GM21825 (cell line): ENCODE measurements at regions not wholly inside any gene's neighbourhood (a gene's known extent, or its start where the extent isn't known, plus 50 kb on each side); places are given as distances from the start of the nearest gene placed in this dataset.

ENCODE experiments used
- ATAC-seq: cut with Tn5 transposase; IDR thresholded peaks from one replicate; pipeline ENCODE4 v1.9.1; 2021; ENCODE audit warnings: mild to moderate bottlenecking, moderate library complexity; ENCODE audit not compliant: unreplicated experiment

DNA sequence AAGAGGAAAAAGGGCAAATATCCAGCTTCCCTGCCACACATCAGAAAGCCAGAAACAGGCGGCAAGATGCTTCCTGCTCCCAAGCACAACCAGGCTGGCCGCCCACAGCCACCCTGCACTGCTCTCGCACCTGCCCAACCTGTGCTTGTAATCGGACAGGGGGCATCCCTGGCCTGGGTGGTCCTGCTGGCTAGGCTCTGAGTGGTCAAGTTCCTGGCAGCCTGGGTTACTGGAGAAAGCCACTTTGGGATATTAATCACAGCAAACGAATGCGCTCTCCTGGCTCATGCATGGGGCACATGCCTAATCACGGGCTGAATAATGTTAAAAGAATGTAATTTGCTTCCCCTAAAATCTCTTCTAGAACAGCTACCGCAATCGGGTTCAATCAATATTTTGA, 442.4 kb downstream of the MCTP2 start:
- ATAC-seq, result no peak

DNA sequence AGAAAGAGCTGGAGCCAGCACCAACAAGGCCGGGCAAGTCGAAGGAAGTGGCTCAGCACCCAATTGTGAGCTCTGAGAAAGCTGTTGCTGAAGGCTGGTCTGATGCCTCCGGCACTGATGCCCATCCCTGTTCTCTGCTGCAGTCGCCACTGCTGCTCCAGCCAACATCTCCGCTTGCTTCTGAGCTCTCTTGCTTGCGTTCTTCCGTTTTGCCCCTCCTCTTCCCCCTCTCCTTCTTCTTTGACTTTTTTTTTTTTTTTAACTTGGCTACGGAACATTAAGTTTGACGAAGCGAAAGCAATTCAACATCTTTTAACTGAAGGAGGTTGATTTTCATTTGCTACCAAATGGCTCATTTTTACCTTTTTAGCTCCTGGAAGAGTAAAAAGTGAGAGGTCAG, 442.9 kb downstream of the MCTP2 start:
- no peak for ATAC-seq

DNA sequence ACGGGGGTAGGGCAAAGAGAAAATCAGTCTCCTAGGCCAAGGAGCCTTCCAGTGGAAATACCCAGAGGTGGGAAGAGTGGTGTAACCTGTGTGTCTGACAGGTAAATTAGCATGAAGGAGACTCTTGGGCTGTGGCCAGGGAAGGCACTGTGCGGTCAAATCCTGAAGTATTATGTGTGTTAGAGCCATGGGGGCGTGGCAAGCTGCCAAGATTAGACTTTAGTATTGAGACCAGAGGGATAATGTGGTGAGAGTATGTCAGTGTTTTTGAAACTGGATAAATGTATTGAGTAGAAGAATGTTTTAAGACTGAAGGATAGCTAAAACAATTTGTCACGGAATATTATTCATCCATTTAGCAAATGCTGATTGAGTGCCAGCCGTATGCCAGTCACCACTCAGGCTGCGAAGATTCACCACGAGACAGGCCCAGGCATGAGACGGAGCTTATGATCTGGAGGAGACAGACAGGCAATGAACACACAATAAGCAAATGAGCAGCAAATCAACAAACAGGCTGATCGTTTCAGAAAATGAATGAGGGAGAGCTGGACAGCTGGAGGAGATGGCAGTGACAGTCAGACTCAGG, 445.9 kb downstream of the MCTP2 start:
- no peak for ATAC-seq

DNA sequence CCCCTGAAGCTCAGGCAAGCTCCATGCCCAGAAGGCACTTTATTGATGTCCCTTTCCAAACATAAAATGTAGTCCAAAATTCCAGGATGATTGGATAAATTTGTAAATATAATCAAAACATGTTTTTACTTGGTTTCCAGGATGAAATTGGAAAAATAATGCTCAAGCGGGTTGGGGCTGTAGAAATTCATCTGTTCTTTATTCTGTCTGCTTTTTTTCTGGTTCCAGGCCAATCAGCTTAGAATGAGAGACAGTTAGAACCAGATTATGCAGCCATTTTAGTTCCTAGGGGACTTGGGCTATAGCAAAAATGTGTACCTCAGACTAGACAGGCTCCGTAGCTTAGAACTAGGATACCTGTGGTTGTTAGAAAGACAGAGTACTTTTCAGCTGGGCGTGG, 450.8 kb downstream of the MCTP2 start:
- no peak for ATAC-seq

DNA sequence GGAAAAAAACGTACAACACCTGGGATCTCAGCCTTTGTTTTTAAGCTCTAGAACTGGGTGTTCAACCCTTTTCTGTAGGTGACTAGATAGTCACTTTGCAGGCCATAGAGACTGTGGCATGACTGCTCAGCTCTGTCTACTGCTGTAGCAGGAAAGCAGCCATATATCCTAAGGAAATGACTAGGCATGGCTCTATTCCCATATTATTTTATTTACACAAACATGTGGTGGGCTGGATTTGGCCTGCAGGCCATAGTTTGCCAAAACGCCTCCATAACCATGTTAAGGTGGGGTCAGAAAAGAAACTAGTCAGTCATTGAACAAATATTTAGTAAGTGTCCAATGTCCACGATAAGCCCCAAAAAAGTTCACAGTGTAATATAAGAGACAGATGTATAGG, 452.5 kb downstream of the MCTP2 start:
- no peak for ATAC-seq

DNA sequence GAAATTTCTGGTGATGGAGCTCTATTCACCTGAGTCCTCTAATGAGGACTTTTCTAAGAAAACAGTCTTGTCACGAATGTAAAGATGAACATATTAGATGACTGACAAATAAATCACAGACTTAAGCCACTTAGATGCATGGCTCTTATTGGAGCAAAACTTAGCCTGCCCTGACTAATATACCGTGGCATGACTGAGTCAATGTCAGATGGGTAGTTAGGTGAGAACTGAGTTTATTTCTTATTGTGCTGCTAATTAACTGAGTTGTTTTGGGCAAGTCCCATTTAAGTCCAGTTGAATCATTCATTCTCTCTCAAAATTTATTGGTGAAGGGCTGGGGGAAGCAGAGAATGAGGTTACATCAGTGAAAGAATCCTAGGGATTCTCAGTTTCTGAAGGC, 459.8 kb downstream of the MCTP2 start:
- ATAC-seq, result no peak

DNA sequence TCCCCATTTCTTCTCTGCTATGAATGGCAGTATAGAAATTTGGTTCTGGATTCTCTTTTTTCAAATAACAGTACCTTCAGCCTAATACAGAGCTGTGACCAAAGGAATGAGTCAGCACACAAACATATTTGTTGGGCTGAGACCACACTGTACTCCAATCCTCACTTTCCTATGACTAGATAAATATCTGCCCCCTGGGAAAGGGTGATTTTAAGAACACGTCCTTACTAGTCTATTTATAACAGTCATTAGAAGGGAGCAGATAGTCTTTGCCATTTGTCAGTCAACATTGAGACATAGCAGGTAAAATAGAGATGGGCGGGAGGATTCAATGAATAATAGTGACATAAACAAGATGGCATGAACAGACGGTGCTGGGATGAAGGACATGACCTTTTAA, 461.3 kb downstream of the MCTP2 start:
- ATAC-seq, result no peak

DNA sequence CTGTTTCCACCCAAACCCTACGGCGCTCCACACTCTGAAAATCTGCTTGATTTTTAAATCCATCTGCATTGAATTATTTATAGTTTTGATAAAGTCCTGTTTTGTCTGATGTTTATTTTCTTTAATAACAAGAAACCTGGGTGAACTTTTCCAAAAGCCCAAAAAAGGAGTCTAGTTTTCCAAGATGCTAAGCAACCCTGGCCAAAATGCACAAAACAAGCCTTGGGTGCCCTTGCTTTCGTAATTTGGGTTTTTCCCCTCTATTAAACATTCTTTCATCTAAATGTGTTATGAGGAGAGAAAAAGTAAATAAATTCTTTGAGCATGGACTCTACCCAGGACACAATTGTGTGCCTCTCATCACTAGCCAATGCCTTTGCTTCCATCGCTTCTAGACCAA, 468.9 kb downstream of the MCTP2 start:
- ATAC-seq, result no peak

DNA sequence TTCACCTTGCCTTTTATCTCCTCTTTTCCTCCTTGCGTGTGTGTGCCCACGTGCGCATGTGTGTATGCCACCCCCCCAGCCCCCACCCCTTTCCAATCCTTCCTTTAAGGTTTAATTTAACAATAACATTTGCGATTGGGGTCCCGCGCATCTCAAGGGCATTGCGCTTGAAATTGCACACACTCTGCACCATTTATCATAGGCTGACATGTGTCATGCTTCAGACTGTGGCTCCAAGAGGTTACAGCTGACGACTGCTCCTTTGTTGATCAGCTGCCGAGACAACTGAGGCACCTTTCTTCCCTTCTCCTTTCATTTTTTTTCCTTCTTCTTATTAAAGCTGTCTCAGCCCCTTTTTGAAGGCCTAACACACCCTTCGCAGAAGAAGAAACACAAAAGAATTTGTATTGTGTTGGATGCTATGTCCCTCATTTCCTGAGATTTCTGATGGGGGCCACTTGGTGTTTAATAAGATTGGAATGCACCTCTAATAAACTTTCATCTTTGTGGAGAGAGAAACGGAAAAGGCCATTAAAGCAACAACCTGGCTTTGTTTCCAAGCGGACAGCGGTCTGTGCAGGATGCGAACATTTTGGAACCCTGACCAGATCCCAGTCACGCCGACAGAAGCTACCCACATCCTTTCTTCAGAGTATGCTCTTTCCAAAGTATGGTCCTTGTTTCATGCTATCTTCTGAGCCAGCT, 470.1 kb downstream of the MCTP2 start:
- no peak for ATAC-seq

DNA sequence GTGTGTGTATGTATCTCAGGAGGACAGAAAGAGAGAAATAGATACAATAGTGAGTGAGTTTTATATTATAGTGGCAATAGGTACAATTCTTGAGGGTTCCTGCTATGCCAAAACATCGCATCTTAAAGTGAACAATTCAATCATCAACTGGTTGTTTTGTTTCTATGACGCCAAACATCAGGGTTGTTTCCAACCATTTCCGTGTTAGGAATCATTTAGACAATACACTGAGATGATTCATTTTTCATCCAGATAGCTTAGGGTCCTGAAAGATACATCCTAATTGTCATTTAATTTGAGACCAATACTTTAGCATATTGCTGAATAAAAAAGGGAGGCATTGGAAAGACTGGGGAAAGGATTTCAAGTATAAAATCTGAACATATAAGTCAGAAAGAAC, 472.2 kb downstream of the MCTP2 start:
- no peak for ATAC-seq

DNA sequence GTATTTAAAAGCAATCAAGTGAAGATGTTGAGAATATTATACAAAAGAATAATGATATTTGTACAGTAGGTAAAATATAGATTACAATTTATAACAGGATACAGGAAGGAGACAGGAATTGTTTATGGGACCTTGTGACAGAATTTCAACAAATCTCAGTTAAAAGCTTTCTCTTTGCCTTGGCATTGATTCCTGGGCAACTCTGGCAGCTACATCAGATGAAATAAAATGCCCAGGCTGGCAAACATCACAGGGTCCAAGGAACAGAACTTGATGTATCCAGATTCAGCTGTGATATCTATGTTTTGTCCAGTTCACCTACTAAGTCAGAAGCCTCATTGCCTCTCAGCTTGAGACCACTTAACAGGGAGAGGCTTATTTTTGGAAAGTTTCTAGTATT, 473.1 kb downstream of the MCTP2 start:
- no peak for ATAC-seq

DNA sequence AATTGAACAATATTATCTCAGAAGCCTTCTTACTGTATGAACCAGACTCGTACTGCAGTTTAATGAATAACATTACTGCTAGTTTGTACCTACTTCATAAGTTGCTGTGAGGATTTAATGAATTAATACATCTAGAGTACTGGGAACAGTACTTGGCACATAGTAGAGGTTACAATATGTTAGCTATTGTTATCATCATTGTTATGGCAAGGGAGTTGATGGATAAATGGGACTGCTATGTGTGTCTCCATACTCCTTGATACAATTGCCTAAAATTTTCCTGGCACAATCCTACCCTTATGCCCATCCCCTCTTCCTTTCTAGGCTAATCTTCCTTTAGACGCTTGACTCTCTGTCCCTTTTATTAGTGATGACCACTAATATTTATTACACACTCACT, 473.6 kb downstream of the MCTP2 start:
- no peak for ATAC-seq

DNA sequence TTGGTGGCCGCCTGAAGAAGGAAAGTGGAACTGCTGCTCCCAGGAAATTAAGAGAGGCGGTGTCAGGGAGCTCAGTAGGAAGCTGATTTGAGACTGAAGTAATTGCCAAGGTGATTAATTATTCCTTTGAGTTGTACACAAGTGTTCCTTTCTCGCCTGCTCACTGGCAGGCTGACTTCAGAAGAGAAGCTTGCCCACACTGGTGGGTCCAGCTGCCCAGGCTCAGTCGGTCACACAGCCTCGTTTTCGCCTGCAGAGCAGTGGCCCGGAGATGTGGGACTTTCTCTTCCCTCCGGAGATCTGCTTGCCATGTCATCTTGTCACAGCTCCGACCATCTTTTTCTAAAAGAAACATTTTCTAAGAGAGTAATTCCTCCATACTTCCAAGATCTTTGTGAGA, 478.0 kb downstream of the MCTP2 start:
- ATAC-seq, result no peak

DNA sequence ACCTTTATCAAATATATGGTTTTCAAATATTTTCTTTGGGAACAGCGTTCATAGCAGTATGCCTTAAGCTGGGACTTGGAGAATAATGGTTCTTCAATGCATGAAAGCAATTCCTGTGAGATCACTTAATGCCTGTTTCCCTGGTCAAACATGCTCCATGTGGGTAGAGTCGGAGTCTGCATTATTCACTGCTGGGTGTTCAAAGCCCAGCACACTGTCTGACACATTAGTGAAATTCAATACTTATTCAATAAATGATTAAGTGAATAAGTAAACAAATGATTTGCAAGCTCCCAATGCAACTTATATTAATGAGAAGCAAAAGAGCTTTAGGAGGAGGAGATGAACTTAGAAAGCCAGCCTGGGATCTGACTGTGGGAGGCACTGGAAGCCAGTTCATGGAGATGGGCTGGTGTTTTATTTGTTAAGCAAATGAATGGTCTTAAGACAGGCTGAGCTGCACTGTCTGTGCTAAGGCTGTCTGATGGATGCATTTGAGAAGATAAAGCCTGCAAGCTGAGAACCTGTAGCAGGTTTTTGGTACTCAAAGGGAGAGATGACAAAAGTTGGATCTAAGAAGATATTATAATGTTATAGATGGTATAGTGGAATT, 490.8 kb downstream of the MCTP2 start:
- no peak for ATAC-seq

DNA sequence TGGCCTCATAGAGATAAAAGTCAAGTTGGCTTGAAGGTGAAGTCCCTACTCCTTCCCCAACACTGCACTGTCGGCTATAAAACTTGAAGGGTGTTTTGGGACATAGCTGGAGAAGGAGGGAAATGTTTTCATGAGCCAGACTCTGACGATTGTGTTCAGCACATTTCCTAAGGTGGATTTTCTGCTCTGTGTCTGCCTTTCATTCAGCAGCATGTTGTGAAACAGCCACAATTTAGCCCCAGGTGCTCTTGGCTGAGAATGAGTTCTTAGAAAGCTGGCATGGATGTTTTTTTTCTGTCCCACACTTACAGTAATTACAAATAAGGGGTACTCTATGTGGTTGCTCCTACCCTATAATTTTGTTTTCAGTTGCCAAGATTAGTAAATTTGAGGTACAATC, 492.4 kb downstream of the MCTP2 start:
- no peak for ATAC-seq

DNA sequence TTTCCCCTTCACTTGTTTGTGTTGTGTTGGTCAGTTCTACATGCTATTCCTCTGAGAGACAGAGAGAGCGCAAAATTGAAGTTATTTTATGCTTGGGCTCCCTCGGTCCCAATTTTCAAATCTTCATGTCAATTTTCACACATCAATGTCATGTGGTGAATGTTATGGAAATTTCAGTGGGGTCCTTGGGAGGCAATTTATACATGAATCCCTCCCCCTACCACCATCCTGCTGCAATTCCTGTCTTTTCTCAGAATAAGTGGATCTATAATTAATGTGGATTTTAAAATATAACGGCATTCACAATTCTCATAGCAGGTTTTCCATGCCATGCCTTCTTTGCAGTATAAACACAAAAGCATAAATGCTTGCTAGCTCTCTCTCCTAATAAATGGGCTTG, 499.9 kb downstream of the MCTP2 start:
- no peak for ATAC-seq

DNA sequence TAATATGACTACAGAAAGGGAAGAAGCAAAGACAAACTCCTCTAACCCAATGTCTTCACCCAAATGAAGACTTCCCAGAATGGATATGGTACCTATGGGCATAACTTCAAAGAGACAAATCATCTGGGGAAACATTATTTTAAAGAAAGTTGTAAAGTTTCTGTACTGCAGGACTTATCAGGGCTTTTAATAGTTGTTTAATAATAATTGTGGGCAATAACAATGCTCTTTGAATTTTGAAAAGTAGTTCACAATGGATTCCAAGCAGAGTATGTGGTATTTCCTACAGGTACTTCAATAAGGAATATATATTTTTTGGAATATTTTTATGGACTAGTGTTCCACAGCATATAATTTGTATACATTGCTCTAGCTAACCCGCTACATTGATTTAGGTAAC, 503.1 kb downstream of the MCTP2 start:
- ATAC-seq, result no peak

DNA sequence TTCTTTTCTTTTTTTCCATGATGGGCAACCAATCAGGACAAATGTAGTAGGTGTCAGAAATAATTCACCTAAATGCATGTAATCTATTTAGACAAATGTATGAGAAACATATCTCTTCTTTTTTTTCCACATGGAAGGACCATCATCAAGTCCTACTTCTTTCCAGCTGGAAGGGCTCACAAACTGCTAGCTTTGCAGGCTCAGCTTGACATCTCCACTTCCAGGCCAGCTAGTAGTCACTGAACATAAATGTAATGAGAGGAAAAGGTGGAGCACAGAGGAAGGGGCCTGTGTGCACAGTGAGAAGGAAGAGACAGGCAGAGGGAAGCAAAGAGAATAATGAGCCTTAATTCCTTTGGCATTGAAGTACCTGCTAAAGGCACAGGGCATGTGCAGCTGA, 504.9 kb downstream of the MCTP2 start:
- no peak for ATAC-seq

DNA sequence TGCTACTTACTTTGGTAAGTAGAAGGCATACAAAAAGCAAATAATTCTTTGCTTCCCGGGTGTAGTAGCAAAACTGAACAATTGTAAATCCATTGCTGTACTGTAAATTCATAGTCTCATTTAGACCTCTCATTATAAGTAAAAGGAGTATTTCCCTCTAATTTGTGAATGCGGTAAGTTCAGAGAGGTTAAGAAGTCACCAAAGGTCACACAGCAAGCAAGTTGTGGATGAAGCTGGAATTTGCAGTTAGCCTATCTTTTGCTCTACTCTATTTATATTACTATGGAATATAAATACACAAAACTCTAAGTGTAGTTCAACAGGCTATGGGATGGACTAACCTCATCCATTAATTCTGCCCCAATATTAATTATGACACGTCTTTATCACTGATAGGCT, 508.3 kb downstream of the MCTP2 start:
- ATAC-seq, result no peak

DNA sequence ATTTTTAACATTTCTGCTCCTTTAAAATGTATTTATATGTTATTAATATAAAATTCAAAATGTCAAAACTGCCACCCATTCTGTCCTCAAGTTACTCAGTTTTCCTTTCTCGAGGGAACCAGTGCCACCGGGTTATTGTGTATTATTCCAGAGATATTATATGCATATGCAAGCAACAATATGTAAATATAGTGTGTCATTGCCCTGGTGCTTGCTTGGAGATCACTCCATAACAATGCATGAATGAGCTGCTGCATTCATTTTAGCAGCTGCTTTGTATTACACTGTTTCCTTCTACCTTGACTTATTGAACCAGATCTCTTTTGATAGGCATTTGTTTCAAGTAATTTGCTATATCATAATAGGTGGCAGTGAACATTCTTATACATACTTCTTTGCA, 509.1 kb downstream of the MCTP2 start:
- ATAC-seq, result no peak

DNA sequence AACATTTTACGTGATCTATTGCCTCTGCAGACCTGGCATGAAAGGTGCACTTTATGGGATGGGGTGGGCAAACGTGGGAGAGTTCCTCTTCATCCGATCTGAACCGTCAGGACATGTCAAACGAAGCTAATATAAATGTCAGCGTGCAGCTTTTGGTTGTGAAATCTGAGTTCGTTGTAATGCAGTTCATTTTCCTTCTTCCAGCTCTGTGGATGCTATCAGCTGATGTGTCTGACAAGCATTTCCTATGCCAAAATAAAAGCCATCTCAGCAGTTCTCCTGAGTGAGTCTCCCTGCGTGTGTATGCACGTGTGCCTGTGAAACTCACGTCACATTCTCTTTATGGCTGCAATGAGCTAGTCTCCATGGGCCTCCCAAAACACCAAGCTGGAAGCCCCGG, 512.3 kb downstream of the MCTP2 start:
- no peak for ATAC-seq

DNA sequence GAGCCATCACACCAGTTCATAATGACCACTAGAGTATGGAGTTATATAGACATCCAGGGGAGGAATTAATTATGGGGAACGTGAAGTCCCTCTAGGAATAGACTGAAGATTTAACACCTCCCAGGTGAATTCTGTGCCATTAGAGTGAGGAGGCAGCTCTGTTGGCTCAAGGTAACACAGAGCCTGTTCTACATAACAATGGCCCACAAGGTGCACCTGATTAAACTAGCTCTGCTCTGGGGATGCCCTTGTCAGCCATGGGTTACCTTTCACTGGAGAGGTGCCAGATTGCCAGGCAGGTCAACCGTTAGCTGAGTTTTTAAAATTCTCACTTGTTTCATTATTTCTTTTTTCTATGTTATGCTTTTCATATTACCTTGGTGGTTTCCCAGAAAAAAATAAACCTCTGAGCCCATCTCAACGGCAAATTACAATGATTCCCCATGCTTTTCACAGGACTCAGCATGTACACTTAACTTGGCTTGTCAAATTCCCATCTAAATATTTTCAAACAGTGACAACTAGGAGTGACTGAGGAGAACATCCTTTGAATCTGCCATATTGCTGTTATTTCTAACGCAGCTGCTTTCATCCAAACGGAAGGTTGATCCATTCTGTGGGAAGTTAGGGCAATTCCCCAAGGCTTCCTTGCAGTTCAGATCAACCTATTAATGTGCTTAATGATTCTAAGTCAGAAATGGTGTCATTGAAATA, 512.9 kb downstream of the MCTP2 start:
- no peak for ATAC-seq
